Testis (tissue), 2 donors: ENCODE measurements at regions not wholly inside any gene's neighbourhood (a gene's known extent, or its start where the extent isn't known, plus 50 kb on each side); places are given as distances from the start of the nearest gene placed in this dataset.

Experiments
- DNase-seq: peaks from one replicate; pipeline ENCODE4 v3.0.0-alpha.2; 2019
- H3K27ac ChIP-seq, 2 donors: fragments of 200-600 bp; sonication (generic); one replicate each; pipeline ENCODE4 v1.5.1; 2019
- H3K27me3 ChIP-seq: fragments of 200-600 bp; sonication (generic); one replicate; pipeline ENCODE4 v1.5.1; 2019
- H3K36me3 ChIP-seq: fragments of 200-600 bp; sonication (generic); one replicate; pipeline ENCODE4 v1.5.1; 2017; ENCODE audit warnings: low read depth; ENCODE audit errors: missing control alignments
- H3K4me1 ChIP-seq: fragments of 200-600 bp; sonication (generic); one replicate; pipeline ENCODE4 v1.5.1; 2019
- H3K4me3 ChIP-seq, 2 donors: fragments of 200-600 bp; sonication (generic); one replicate each; pipeline ENCODE4 v1.5.1; 2017 to 2019
- H3K9me3 ChIP-seq: fragments of 200-600 bp; sonication (generic); one replicate; pipeline ENCODE4 v1.5.1; 2017
- CTCF ChIP-seq, 3 experiments: fragments of 450-650 bp in 2 of 3; fragments of 200-600 bp in 1 of 3; sonication (generic) in 1 of 3; IDR thresholded peaks; one replicate each; pipeline ENCODE4 v1.5.1; 2016 to 2019; ENCODE audit warnings: antibody characterized with exemption in 3 of 3, mild to moderate bottlenecking in 2 of 3, moderate library complexity in 1 of 3
- POLR2A ChIP-seq: fragments of 450-650 bp; IDR thresholded peaks from one replicate; pipeline ENCODE4 v1.6.1; 2017; ENCODE audit warnings: antibody characterized with exemption, mild to moderate bottlenecking, moderate library complexity
- WGBS, 2 donors: methylation state at CpG; one replicate each; pipeline ENCODE4 v1.1.5; 2018; 5-methylcytosine and 5-hydroxymethylcytosine counted together
- intact Hi-C: fragments of 100-400 bp; cut with DNase I; formaldehyde crosslinking; loops from one replicate; pipeline ENCODE4 v1.15.1; 2023; ENCODE audit warnings: low total_unique reads

- no peaks in the 10 kb centered on the region for H3K27me3 ChIP-seq
- no peaks in the 10 kb centered on the region for H3K36me3 ChIP-seq
- H3K4me1 ChIP-seq = no peaks in the 10 kb centered on the region
- TF ChIP-seq POLR2A = no peak
- TF ChIP-seq CTCF (IDR thresholded peaks at IDR 0.05) = no peak
- H3K27ac ChIP-seq = no peak overlapping the region
- WGBS, 2 donors = 54 to 57% methylated on average over 6 of the region's 6 CpGs
- H3K9me3 ChIP-seq = no peaks in the 10 kb centered on the region
- H3K4me3 ChIP-seq = no peak overlapping the region
- intact Hi-C loops = no loop called here
- no peak for DNase-seq
These were observed 187.2 kb upstream of the CELF2 start for GRCh38 chr10:10830293-10830986.

GRCh38 chr10:10831085-10831484 lies 186.6 kb upstream of the CELF2 start:
- intact Hi-C loops = no loop called here
- WGBS, 2 donors = 80 to 96% methylated on average over 4 to 8 of the region's 8 CpGs
- Histone ChIP-seq H3K27ac (no peak overlapping the region), H3K36me3 (no peaks in the 10 kb centered on the region), H3K9me3 (no peaks in the 10 kb centered on the region), H3K4me3 (no peak overlapping the region), H3K27me3 (no peaks in the 10 kb centered on the region), H3K4me1 (no peaks in the 10 kb centered on the region)
- TF ChIP-seq POLR2A (no peak), CTCF (IDR thresholded peaks at IDR 0.05) (no peak)
- DNase-seq = no peak

GRCh38 chr10:10833955-10834354 lies 183.7 kb upstream of the CELF2 start:
- Histone ChIP-seq H3K27me3 (no peaks in the 10 kb centered on the region), H3K36me3 (no peaks in the 10 kb centered on the region), H3K4me3 (no peak overlapping the region), H3K9me3 (no peaks in the 10 kb centered on the region), H3K27ac (no peak overlapping the region), H3K4me1 (no peaks in the 10 kb centered on the region)
- TF ChIP-seq POLR2A = no peak
- no peak for TF ChIP-seq CTCF (IDR thresholded peaks at IDR 0.05)
- no peak for DNase-seq
- intact Hi-C loops = no loop called here
- WGBS, 2 donors = 88 to 92% methylated on average over 6 of the region's 6 CpGs

GRCh38 chr10:10844251-10844650 lies 173.4 kb upstream of the CELF2 start:
- Histone ChIP-seq H3K4me1 (no peaks in the 10 kb centered on the region), H3K36me3 (no peaks in the 10 kb centered on the region), H3K9me3 (no peaks in the 10 kb centered on the region), H3K27me3 (no peaks in the 10 kb centered on the region), H3K4me3 (no peak overlapping the region), H3K27ac (no peak overlapping the region)
- WGBS, 2 donors = 27 to 56% methylated on average over 1 of the region's 1 CpG
- no peak for DNase-seq
- intact Hi-C loops = no loop called here
- no peak for TF ChIP-seq POLR2A

GRCh38 chr10:10845185-10845584 lies 172.5 kb upstream of the CELF2 start:
- TF ChIP-seq CTCF (IDR thresholded peaks at IDR 0.05) (no peak), POLR2A (no peak)
- no peaks in the 10 kb centered on the region for H3K27me3 ChIP-seq
- WGBS, 2 donors = 40 to 48% methylated on average over 2 of the region's 2 CpGs
- H3K4me1 ChIP-seq = no peaks in the 10 kb centered on the region
- no peak overlapping the region for H3K4me3 ChIP-seq
- H3K9me3 ChIP-seq = no peaks in the 10 kb centered on the region
- no peak for DNase-seq
- no peaks in the 10 kb centered on the region for H3K36me3 ChIP-seq
- H3K27ac ChIP-seq = no peak overlapping the region
- intact Hi-C loops = no loop called here
